GM10266 (cell line): ENCODE measurements at regions not wholly inside any gene's neighbourhood (a gene's known extent, or its start where the extent isn't known, plus 50 kb on each side); places are given as distances from the start of the nearest gene placed in this dataset.
"Not testable (repeated sequence)": the region's sequence is repeated elsewhere in the genome, so short reads cannot be mapped to it uniquely, and the experiment has no call there.

Source experiments
- DNase-seq: peaks from one replicate; pipeline ENCODE4 v3.0.0; 2012; ENCODE audit errors: extremely low spot score
- TF ChIP-seq, protein P1 (sequence below): IDR thresholded peaks from 2 replicates; pipeline ENCODE4 v1.5.1; 2012; ENCODE audit warnings: mild to moderate bottlenecking, low read depth; ENCODE audit not compliant: control insufficient read depth, insufficient read depth; ENCODE audit errors: missing control alignments

DNA sequence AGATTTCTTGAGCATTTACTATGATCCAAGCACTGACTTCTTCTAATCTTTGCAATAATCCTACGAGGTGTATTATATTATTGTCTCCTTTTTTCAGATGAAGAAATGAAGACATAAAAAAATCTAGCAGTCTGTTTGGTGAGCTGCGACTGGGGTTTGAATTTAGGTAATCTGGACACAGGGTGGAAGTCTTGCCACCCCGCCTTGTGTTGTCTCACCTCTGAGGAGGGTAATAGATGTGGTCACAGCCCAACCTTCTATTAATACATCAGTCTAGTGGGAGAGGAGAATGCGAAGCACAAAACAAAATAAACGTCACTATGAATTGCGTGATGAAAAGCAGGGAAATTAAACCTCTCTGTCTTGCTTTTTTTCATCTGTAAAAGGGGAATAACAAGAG is 993.9 kb downstream of the VRK1 start:
- no peak for DNase-seq
- TF ChIP-seq, protein P1, sequence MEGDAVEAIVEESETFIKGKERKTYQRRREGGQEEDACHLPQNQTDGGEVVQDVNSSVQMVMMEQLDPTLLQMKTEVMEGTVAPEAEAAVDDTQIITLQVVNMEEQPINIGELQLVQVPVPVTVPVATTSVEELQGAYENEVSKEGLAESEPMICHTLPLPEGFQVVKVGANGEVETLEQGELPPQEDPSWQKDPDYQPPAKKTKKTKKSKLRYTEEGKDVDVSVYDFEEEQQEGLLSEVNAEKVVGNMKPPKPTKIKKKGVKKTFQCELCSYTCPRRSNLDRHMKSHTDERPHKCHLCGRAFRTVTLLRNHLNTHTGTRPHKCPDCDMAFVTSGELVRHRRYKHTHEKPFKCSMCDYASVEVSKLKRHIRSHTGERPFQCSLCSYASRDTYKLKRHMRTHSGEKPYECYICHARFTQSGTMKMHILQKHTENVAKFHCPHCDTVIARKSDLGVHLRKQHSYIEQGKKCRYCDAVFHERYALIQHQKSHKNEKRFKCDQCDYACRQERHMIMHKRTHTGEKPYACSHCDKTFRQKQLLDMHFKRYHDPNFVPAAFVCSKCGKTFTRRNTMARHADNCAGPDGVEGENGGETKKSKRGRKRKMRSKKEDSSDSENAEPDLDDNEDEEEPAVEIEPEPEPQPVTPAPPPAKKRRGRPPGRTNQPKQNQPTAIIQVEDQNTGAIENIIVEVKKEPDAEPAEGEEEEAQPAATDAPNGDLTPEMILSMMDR, result no peak

DNA sequence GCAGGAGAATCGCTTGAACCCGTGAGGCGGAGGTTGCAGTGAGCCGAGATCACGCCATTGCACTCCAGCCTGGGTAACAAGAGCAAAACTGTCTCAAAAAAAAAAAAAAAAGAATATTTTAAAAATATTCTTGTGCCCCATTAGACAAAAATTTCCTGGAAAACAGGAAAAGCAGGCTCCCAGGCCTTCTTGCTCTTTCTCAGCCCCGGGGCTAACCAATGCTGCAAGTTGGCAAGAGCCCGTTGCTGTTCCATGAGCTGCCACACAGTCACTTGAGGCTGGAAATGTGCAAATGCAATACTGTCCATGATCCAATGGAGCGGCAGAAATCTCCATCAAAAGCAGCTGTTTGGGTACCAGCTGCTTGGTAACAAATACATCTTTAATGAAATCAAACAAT is 994.7 kb downstream of the VRK1 start:
- TF ChIP-seq, protein P1, result no peak
- no peak for DNase-seq

DNA sequence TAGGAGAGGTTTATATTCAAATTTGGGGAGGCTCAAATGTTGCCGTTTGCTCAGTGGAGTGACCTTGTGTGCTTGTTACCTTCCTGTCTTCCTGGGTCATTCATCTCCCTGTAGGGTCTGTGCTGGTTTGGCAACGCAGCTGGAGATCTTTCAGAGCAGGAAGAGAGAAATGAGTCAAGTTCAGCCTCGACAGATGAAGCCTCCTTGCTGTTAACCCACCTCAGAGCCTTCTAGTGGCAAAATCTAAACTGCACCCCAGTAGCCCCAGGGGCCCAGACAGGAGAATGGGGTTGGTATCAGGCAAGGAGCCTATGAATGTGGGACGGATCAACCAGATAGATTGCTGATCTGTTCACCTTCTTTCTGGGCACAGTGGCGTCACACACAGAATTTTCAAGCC is 999.3 kb downstream of the VRK1 start:
- TF ChIP-seq, protein P1, result no peak
- DNase-seq, result no peak

DNA sequence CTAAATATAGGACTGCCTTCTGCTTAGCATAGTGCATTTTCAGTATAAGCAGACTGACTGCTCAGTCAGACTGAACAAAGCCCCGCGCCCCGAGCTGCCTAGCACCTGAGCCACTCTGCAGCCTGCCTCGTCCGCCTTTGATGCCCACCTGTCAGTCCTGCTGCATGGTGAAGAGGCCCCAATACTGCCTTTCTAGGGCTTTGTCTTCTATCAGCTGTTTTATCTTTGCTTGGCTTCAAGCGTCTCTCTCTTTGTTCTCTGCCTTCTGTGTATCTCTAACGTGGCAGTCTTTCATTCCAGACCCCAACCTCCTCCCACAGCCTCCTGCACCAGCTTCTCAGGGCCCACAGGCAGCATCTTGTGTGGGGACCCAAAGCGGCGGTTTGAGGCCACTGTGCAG is 1001.0 kb downstream of the VRK1 start:
- TF ChIP-seq, protein P1, result no peak
- DNase-seq, result no peak

DNA sequence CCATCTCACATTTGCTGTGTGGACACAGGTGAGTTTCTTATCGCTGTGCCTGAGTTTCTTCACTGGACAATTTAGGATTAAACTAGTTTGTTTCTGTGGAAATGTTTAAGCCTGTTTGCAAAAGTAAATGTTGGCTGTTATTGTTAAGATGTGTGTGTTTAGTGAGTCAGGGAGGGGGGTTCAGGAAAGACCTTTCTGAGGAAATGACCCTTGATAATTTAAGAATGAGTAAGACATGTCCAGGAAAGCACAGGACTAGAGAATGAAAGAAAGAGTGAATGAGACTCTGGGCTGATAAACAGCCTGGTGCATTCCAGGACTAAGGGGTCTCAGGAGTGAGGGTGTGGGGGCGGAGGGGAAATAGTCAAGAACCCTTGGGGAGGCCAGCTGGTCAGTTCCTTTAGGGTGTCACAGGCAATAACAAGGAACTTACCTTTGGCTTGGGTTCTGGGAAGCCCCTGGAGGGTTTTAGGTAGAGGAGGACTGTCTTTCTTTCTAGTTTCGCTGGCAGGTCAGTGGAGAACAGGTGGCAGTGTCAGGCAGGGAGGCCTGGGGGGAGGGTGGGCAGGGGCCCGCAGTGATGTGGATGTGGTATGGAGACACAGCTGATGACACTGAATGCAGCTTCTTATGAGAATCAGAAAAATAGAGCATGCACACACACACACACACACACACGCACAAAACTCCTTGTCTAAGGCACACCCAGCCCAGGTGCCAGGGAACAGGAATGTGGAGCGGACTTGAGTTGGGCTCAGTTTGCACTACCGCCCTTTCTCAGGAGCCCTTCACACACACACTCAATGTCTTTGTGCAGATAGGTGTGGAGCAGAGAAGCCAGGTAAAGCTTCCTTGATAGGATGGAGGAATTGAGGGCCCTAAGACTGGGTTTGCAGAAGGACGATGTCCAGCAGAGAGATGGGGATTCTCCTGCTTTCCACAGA is 1005.5 kb downstream of the VRK1 start:
- no peak for DNase-seq
- TF ChIP-seq, protein P1, result no peak

DNA sequence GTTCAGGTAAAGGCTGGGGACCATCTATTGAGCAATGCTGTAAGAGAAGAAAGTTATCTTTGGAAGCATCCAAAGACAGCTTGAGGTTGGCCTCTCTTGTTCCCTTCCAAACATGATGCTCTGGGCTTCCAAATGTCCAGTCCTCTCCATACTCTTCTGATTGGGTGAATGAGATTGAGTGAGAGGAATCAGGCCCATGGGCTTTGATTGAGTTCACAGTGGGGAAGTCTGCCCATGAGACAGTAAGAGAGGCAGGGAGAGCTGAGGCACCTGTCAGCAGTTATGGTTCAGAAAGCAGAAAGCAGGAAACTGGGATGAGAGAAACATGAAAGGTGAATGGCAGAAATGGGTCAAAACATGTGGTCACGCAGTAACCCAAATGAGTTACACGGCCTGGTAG is 1006.9 kb downstream of the VRK1 start:
- TF ChIP-seq, protein P1, result no peak
- DNase-seq, result no peak

DNA sequence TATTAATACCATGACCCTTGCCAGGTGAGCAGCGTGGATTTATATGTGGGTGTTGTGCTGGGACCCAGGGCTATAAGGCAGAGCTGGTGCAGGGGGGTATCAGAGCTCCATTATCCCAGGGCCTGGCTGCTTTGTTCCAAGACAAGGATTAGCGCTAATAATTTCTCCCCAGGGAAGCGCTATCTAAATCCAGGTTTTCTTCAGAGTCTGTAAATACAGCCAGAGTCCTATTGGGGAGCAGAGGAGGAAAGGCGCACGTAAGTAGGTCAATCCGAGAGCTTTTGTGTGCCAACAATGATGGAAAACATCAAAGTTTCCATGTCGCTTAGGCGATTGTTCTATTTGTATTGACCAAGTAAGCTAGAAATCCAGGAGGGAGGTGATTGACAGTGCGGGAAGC is 1009.7 kb downstream of the VRK1 start:
- TF ChIP-seq, protein P1, result no peak
- DNase-seq, result no peak

DNA sequence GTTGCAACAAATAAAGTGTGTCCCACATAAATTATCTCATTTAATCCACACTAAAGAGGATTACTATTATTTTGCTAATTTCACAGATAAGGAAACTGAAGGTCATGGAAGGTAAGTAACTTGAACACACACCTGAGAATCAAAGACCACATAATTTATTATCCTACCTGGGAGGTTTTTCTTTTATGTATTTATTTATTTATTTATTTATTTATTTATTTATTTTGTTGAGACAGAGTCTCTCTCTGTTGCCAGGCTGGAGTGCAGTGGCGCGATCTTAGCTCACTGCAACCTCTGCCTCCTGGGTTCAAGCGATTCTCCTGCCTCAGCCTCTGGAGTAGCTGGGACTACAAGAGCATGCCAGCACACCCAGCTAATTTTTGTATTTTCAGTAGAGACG is 1011.4 kb downstream of the VRK1 start:
- DNase-seq, result not testable (repeated sequence)
